ENCODE measurements at regions not wholly inside any gene's neighbourhood (a gene's known extent, or its start where the extent isn't known, plus 50 kb on each side); places are given as distances from the start of the nearest gene placed in this dataset.

DNA sequence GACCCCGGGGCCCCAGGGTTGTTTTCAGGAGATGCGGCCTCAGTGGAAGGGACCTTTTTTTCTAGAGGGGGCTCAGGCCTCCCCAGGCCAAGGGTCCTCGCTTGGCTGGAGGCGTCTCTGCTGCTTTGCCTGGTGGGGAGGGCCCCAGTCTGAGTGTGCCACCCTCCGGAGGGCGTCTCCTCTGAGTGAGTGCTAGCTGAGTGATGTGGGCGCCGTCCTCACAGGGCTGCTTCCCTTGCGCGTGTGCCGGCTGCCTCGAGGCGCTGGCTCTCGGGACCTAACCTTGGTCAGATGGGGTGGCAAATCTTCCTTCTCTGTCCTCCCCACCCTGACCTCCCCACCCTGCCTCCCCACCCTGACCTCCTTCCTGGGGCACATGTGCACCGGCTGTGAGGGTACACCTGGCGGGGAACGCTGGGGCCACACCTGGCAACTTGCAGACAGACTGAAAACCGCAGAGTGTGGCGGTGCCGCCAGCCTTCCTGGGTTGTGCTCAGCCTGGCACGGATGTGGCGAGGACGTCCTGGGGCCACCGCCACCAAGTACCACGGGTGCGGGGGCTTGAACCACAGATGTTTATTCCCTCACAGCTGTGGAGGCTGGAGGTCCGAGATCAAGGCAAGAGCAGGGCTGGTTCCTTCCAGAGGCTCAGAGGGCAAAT, 93.0 kb upstream of the TTC34 start:
- Histone ChIP-seq H3K27me3 (no peaks in the 10 kb centered on the region), H3K4me1 (no peaks in the 10 kb centered on the region), H3K36me3 (ENCODE audit: low read depth, missing control alignments) (no peaks in the 10 kb centered on the region), H3K27ac (no peak overlapping the region), H3K9me3 (no peaks in the 10 kb centered on the region), H3K4me3 (no peak overlapping the region)
- DNase-seq: no peak
- intact Hi-C loops (cut with DNase I; ENCODE audit: low total_unique reads): no loop called here
- TF ChIP-seq, protein P1, sequence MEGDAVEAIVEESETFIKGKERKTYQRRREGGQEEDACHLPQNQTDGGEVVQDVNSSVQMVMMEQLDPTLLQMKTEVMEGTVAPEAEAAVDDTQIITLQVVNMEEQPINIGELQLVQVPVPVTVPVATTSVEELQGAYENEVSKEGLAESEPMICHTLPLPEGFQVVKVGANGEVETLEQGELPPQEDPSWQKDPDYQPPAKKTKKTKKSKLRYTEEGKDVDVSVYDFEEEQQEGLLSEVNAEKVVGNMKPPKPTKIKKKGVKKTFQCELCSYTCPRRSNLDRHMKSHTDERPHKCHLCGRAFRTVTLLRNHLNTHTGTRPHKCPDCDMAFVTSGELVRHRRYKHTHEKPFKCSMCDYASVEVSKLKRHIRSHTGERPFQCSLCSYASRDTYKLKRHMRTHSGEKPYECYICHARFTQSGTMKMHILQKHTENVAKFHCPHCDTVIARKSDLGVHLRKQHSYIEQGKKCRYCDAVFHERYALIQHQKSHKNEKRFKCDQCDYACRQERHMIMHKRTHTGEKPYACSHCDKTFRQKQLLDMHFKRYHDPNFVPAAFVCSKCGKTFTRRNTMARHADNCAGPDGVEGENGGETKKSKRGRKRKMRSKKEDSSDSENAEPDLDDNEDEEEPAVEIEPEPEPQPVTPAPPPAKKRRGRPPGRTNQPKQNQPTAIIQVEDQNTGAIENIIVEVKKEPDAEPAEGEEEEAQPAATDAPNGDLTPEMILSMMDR (IDR thresholded peaks at IDR 0.05): no peak
- TF ChIP-seq POLR2A (IDR thresholded peaks at IDR 0.05): no peak
- WGBS, 2 donors: 90 to 100% methylated on average over 1 to 27 of the region's 27 CpGs

DNA sequence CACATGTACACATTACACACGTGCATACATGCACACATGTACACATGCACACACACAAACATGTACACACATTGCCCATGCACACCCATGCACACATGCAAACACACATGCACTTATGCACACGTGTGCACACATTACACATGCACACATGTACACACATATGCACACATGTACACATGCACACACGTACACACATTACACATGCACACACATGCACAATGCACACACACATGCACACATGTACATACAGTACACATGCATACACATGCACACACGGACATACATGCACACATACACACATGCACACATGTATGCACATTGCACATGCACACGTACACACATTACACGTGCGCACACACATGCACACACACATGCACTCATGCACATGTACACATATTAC, 95.3 kb upstream of the TTC34 start:
- H3K27me3 ChIP-seq: no peaks in the 10 kb centered on the region
- no peaks in the 10 kb centered on the region for H3K4me1 ChIP-seq
- DNase-seq: no peak
- H3K27ac ChIP-seq: no peak overlapping the region
- no peaks in the 10 kb centered on the region for H3K36me3 ChIP-seq (ENCODE audit: low read depth, missing control alignments)
- H3K9me3 ChIP-seq: no peaks in the 10 kb centered on the region
- TF ChIP-seq, protein P1 (IDR thresholded peaks at IDR 0.05): no peak
- TF ChIP-seq POLR2A (IDR thresholded peaks at IDR 0.05): no peak
- 77 to 79% methylated on average over 7 of the region's 7 CpGs for WGBS, 2 donors
- intact Hi-C loops (cut with DNase I; ENCODE audit: low total_unique reads): no loop called here
- no peak overlapping the region for H3K4me3 ChIP-seq

DNA sequence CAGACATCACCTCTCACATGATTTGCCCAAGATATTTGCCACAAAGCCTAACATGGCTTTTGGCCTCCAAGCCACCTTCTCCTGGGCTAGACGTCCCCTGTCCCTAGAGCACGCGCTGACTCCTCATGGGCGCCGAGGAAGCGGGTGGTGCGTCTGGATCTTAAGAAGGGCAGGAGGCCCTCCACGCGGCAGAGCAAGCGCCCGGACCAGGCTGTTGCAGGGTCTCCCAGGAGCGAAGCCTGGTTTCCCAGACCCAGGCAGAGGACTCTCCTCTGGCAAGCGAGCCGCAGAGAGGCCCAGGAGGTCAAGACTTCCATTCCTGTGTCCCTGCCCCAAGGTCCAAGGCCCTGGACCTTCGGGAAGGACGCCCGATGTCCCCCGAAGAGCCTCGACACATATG, 101.7 kb upstream of the TTC34 start:
- peaks cover 4% of the 10 kb centered on the region for H3K4me1 ChIP-seq
- DNase-seq: no peak
- no peak overlapping the region for H3K4me3 ChIP-seq
- H3K9me3 ChIP-seq: no peaks in the 10 kb centered on the region
- intact Hi-C loops (cut with DNase I; ENCODE audit: low total_unique reads): no loop called here
- no peaks in the 10 kb centered on the region for H3K27me3 ChIP-seq
- H3K27ac ChIP-seq: no peak overlapping the region
- no peaks in the 10 kb centered on the region for H3K36me3 ChIP-seq (ENCODE audit: low read depth, missing control alignments)
- WGBS, 2 donors: 92 to 94% methylated on average over 19 of the region's 19 CpGs
- TF ChIP-seq, protein P1 (IDR thresholded peaks at IDR 0.05): no peak
- TF ChIP-seq POLR2A (IDR thresholded peaks at IDR 0.05): no peak

DNA sequence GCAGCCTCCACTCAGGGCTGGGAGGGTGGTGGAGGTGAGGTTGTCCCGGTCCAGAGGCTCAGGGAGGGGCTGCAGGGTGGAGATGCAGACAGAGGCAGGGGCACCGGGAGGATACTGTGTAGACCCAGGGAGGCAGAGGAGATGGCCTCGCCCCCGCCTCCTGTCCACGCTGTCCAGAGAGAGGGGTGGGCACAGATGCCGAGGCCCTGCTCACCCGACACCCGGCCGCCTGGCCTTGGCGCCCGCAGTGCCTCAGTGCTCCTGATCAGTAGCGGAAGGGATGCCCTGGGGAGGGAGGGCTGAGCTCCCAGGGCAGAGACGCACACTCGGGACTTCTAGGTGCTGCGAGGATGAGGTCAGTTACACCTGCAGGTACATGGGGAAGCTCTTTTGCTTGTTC, 102.7 kb upstream of the TTC34 start:
- TF ChIP-seq, protein P1 (IDR thresholded peaks at IDR 0.05): no peak
- TF ChIP-seq POLR2A (IDR thresholded peaks at IDR 0.05): no peak
- Histone ChIP-seq H3K27ac (no peak overlapping the region), H3K36me3 (ENCODE audit: low read depth, missing control alignments) (no peaks in the 10 kb centered on the region), H3K27me3 (no peaks in the 10 kb centered on the region), H3K9me3 (no peaks in the 10 kb centered on the region), H3K4me1 (peaks cover 4% of the 10 kb centered on the region), H3K4me3 (no peak overlapping the region)
- intact Hi-C loops (cut with DNase I; ENCODE audit: low total_unique reads): no loop called here
- no peak for DNase-seq
- 74% methylated on average over 15 of the region's 15 CpGs; no CpG with 5 or more reads in 1 of the 2 donors for WGBS, 2 donors

DNA sequence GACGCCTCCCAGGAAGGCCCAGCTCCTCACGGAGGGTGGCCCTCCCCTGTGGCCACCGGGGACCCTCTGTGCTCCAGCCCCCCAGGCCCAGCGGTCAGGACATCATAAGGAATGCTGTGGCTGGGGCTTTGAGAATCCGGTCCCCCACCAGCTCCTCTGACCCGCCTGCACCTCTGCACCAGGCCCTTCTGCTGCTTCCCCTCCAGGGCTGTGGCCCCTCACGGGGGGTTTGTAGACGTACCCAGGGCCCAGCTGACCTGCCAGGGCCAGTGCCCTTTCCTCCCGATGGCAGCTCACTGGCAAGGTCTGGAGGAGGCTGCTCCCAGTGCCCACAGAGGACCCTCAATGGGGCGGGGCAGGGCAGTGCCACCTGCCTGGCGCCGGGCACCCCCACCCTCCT, 103.9 kb upstream of the TTC34 start:
- H3K4me1 ChIP-seq: peaks cover 4% of the 10 kb centered on the region
- no peak for DNase-seq
- intact Hi-C loops (cut with DNase I; ENCODE audit: low total_unique reads): no loop called here
- TF ChIP-seq, protein P1 (IDR thresholded peaks at IDR 0.05): no peak
- TF ChIP-seq POLR2A (IDR thresholded peaks at IDR 0.05): no peak
- no peak overlapping the region for H3K27ac ChIP-seq
- no peaks in the 10 kb centered on the region for H3K27me3 ChIP-seq
- H3K4me3 ChIP-seq: no peak overlapping the region
- H3K9me3 ChIP-seq: no peaks in the 10 kb centered on the region
- no peaks in the 10 kb centered on the region for H3K36me3 ChIP-seq (ENCODE audit: low read depth, missing control alignments)
- WGBS, 2 donors: 76% methylated on average over 12 of the region's 12 CpGs; no CpG with 5 or more reads in 1 of the 2 donors

All from testis (tissue), 2 donors.